WTC11 (cell line): ENCODE measurements at regions not wholly inside any gene's neighbourhood (a gene's known extent, or its start where the extent isn't known, plus 50 kb on each side); places are given as distances from the start of the nearest gene placed in this dataset.

Experiments
- ATAC-seq: fragments of 200-7000 bp; cut with Tn5 transposase; 2 replicates; pipeline ENCODE4 v1.10.0; 2021; ENCODE audit warnings: mild to moderate bottlenecking, moderate library complexity
- CTCF ChIA-PET: fragments of 300-600 bp; sonication (Branson Sonifier 250); formaldehyde crosslinking; loops from one replicate; lab custom pipeline; 2021; ENCODE audit warnings: antibody characterized with exemption; lab: Charles Lee
- POLR2A ChIA-PET: fragments of 350-600 bp; sonication (Branson Sonifier 250); formaldehyde crosslinking; loops from one replicate; lab custom pipeline; 2021; ENCODE audit warnings: antibody characterized with exemption; lab: Charles Lee
- DNase-seq: peaks from one replicate; pipeline ENCODE4 v3.0.0; 2021; ENCODE audit warnings: low spot score
- H3K27ac Mint-ChIP-seq: 2 replicates; pipeline ENCODE4 v1.8.0; 2021; ENCODE audit warnings: mixed read lengths
- H3K27me3 Mint-ChIP-seq: 2 replicates; pipeline ENCODE4 v1.8.0; 2021; ENCODE audit warnings: low read depth, mild to moderate bottlenecking, moderate library complexity, mixed read lengths
- H3K36me3 Mint-ChIP-seq: 2 replicates; pipeline ENCODE4 v1.8.0; 2021; ENCODE audit warnings: mixed read lengths
- H3K4me1 Mint-ChIP-seq: 2 replicates; pipeline ENCODE4 v1.8.0; 2022; ENCODE audit warnings: mixed read lengths
- H3K4me3 Mint-ChIP-seq: 2 replicates; pipeline ENCODE4 v1.8.0; 2021; ENCODE audit warnings: mild to moderate bottlenecking, moderate library complexity, mixed read lengths
- H3K9me3 Mint-ChIP-seq: 2 replicates; pipeline ENCODE4 v1.8.0; 2021; ENCODE audit warnings: mixed read lengths
- AR ChIP-seq: fragments of 250-450 bp; sonication (Bioruptor Pico); IDR thresholded peaks from 2 replicates; pipeline ENCODE4 v1.9.0; 2021; ENCODE audit warnings: mild to moderate bottlenecking
- CBFB ChIP-seq: sonication (generic); formaldehyde crosslinking; IDR thresholded peaks from 2 replicates; pipeline ENCODE4 v1.8.1; 2022; ENCODE audit warnings: mild to moderate bottlenecking, low read depth, missing genetic modification reagents
- CREM ChIP-seq: sonication (generic); formaldehyde crosslinking; IDR thresholded peaks from 2 replicates; pipeline ENCODE4 v1.8.1; 2022; ENCODE audit warnings: mild to moderate bottlenecking, missing genetic modification reagents, moderate library complexity
- E2F1 ChIP-seq: sonication (generic); formaldehyde crosslinking; IDR thresholded peaks from 2 replicates; pipeline ENCODE4 v1.8.0; 2022; ENCODE audit warnings: mild to moderate bottlenecking, missing genetic modification reagents
- ELF4 ChIP-seq: sonication (generic); formaldehyde crosslinking; IDR thresholded peaks from 2 replicates; pipeline ENCODE4 v1.8.1; 2022; ENCODE audit warnings: low read depth, mild to moderate bottlenecking, moderate library complexity, missing genetic modification reagents
- FOXK1 ChIP-seq: sonication (generic); formaldehyde crosslinking; IDR thresholded peaks from 2 replicates; pipeline ENCODE4 v1.8.0; 2022; ENCODE audit warnings: mild to moderate bottlenecking, moderate library complexity, missing genetic modification reagents
- HMGA2 ChIP-seq: fragments of 250-450 bp; sonication (Bioruptor Pico); IDR thresholded peaks from 2 replicates; pipeline ENCODE4 v1.4.0; 2021; ENCODE audit warnings: mild to moderate bottlenecking, moderate library complexity
- JUN ChIP-seq: sonication (generic); formaldehyde crosslinking; IDR thresholded peaks from 2 replicates; pipeline ENCODE4 v1.8.0; 2023; ENCODE audit warnings: mild to moderate bottlenecking, missing genetic modification reagents
- MLX ChIP-seq: sonication (generic); formaldehyde crosslinking; IDR thresholded peaks from 2 replicates; pipeline ENCODE4 v1.8.1; 2023; ENCODE audit warnings: mild to moderate bottlenecking, missing genetic modification reagents, moderate library complexity
- MXD4 ChIP-seq: fragments of 250-450 bp; sonication (Bioruptor Pico); IDR thresholded peaks from 2 replicates; pipeline ENCODE4 v1.8.0; 2021; ENCODE audit warnings: mild to moderate bottlenecking, moderate library complexity, borderline replicate concordance
- NFATC4 ChIP-seq: fragments of 250-450 bp; sonication (Bioruptor Pico); IDR thresholded peaks from 2 replicates; pipeline ENCODE4 v1.9.0; 2021; ENCODE audit warnings: mild to moderate bottlenecking
- NR3C1 ChIP-seq: sonication (generic); formaldehyde crosslinking; conservative IDR thresholded peaks from 2 replicates; pipeline ENCODE4 v1.8.1; 2023; ENCODE audit warnings: low read depth, mild to moderate bottlenecking, missing genetic modification reagents
- PREB ChIP-seq: sonication (generic); formaldehyde crosslinking; IDR thresholded peaks from 2 replicates; pipeline ENCODE4 v1.8.1; 2022; ENCODE audit warnings: mild to moderate bottlenecking, missing genetic modification reagents, moderate library complexity, borderline replicate concordance
- PRRX2 ChIP-seq: fragments of 250-450 bp; sonication (Bioruptor Pico); IDR thresholded peaks from 2 replicates; pipeline ENCODE4 v1.8.0; 2021; ENCODE audit warnings: mild to moderate bottlenecking
- TCF7 ChIP-seq: sonication (generic); formaldehyde crosslinking; IDR thresholded peaks from 2 replicates; pipeline ENCODE4 v1.8.0; 2022; ENCODE audit warnings: mild to moderate bottlenecking, low read depth, missing genetic modification reagents, moderate library complexity
- TEAD4 ChIP-seq: sonication (generic); formaldehyde crosslinking; IDR thresholded peaks from 2 replicates; pipeline ENCODE4 v1.8.0; 2022; ENCODE audit warnings: mild to moderate bottlenecking, missing genetic modification reagents
- ZBTB43 ChIP-seq: sonication (generic); formaldehyde crosslinking; IDR thresholded peaks from 2 replicates; pipeline ENCODE4 v1.8.1; 2023; ENCODE audit warnings: mild to moderate bottlenecking, missing genetic modification reagents
- ZNF121 ChIP-seq: sonication (generic); formaldehyde crosslinking; IDR thresholded peaks from 2 replicates; pipeline ENCODE4 v1.8.0; 2023; ENCODE audit warnings: missing genetic modification reagents
- ZNF232 ChIP-seq: sonication (generic); formaldehyde crosslinking; IDR thresholded peaks from 2 replicates; pipeline ENCODE4 v1.8.0; 2022; ENCODE audit warnings: mild to moderate bottlenecking, missing genetic modification reagents
- ZNF317 ChIP-seq: sonication (generic); formaldehyde crosslinking; IDR thresholded peaks from 2 replicates; pipeline ENCODE4 v1.8.1; 2023; ENCODE audit warnings: low read depth, mild to moderate bottlenecking, moderate library complexity, missing genetic modification reagents, borderline replicate concordance
- TF ChIP-seq, protein P1 (sequence below): fragments of 250-450 bp; sonication (Bioruptor Pico); IDR thresholded peaks from 2 replicates; pipeline ENCODE4 v2.1.2; 2022; ENCODE audit warnings: mild to moderate bottlenecking, moderate library complexity
- TF ChIP-seq, protein P2 (sequence below): sonication (generic); formaldehyde crosslinking; IDR thresholded peaks from 2 replicates; pipeline ENCODE4 v1.8.1; 2022; ENCODE audit warnings: mild to moderate bottlenecking, moderate library complexity, missing genetic modification reagents
- TF ChIP-seq, protein P3 (sequence below): sonication (generic); formaldehyde crosslinking; IDR thresholded peaks from 2 replicates; pipeline ENCODE4 v1.8.0; 2022; ENCODE audit warnings: mild to moderate bottlenecking, missing genetic modification reagents
- TF ChIP-seq, protein P4 (sequence below): fragments of 250-450 bp; sonication (Bioruptor Pico); IDR thresholded peaks from 2 replicates; pipeline ENCODE4 v1.9.0; 2021; ENCODE audit warnings: mild to moderate bottlenecking, borderline replicate concordance

DNA sequence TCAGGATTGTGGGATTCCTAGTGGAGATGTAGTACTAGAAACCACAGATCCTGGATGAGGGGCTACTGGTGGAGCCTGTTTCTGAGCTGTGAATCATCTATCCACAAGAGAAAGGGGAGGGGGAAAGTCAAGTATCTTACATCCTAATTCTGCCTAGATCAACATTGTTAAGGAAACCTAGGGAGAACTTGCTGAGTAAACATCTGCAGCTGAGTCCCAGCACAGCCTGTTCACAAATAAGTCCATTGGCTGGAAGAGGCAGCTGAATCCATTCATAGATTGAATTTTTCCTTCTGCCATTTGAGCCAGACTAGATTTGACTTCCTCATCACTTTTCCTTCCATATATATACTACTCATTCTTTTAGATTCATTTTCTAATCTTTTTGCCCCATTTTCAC is 460.5 kb downstream of the TUSC7 start (continued):
- TF ChIP-seq ZBTB43 (CRISPR knock-in tag) (no peak), TEAD4 (CRISPR knock-in tag) (no peak), AR (CRISPR knock-in tag) (no peak), CREM (CRISPR knock-in tag) (no peak), MLX (CRISPR knock-in tag) (no peak), FOXK1 (CRISPR knock-in tag) (no peak), NR3C1 (no peak), PRRX2 (CRISPR knock-in tag) (no peak), HMGA2 (CRISPR knock-in tag) (no peak), ELF4 (CRISPR knock-in tag) (no peak)
- TF ChIP-seq, protein P1, sequence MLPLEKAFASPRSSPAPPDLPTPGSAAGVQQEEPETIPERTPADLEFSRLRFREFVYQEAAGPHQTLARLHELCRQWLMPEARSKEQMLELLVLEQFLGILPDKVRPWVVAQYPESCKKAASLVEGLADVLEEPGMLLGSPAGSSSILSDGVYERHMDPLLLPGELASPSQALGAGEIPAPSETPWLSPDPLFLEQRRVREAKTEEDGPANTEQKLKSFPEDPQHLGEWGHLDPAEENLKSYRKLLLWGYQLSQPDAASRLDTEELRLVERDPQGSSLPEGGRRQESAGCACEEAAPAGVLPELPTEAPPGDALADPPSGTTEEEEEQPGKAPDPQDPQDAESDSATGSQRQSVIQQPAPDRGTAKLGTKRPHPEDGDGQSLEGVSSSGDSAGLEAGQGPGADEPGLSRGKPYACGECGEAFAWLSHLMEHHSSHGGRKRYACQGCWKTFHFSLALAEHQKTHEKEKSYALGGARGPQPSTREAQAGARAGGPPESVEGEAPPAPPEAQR (CRISPR knock-in tag): no peak
- TF ChIP-seq, protein P2, sequence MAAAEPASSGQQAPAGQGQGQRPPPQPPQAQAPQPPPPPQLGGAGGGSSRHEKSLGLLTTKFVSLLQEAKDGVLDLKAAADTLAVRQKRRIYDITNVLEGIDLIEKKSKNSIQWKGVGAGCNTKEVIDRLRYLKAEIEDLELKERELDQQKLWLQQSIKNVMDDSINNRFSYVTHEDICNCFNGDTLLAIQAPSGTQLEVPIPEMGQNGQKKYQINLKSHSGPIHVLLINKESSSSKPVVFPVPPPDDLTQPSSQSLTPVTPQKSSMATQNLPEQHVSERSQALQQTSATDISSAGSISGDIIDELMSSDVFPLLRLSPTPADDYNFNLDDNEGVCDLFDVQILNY: no peak

DNA sequence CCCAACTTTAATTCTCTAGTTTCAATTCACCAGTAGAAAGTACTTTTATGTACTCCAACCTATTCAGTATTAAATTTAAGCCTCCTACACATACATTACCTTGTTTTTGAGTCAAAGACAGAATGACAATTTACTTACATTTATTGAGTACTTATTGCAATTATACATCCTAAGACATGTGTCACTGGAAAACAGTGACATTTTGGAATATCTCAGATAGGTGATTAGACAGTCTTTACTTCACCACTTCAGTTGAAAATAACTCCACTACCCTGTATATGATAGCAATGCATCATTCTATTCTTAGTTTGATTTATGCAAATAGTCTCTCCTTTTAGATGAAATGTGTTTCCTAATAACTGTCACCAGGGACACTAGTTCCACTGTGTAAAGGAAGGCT is 461.5 kb downstream of the TUSC7 start:
- Mint-ChIP-seq H3K36me3 (no peaks in the 10 kb centered on the region), H3K27ac (no peak overlapping the region), H3K4me1 (peaks cover 8% of the 10 kb centered on the region), H3K9me3 (no peaks in the 10 kb centered on the region), H3K27me3 (no peaks in the 10 kb centered on the region), H3K4me3 (no peak overlapping the region)
- ChIA-PET POLR2A (no interaction called here), CTCF (no interaction called here)
- DNase-seq: no peak
- ATAC-seq: no peak
- no peak for TF ChIP-seq JUN
- no peak for TF ChIP-seq NFATC4 (CRISPR knock-in tag)
- TF ChIP-seq PREB (CRISPR knock-in tag): no peak
- TF ChIP-seq E2F1 (CRISPR knock-in tag): no peak
- no peak for TF ChIP-seq ZNF317 (CRISPR knock-in tag)
- no peak for TF ChIP-seq TCF7 (CRISPR knock-in tag)
- TF ChIP-seq CBFB (CRISPR knock-in tag): no peak
- TF ChIP-seq, protein P3, sequence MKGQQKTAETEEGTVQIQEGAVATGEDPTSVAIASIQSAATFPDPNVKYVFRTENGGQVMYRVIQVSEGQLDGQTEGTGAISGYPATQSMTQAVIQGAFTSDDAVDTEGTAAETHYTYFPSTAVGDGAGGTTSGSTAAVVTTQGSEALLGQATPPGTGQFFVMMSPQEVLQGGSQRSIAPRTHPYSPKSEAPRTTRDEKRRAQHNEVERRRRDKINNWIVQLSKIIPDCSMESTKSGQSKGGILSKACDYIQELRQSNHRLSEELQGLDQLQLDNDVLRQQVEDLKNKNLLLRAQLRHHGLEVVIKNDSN (CRISPR knock-in tag): no peak
- TF ChIP-seq, protein P4, sequence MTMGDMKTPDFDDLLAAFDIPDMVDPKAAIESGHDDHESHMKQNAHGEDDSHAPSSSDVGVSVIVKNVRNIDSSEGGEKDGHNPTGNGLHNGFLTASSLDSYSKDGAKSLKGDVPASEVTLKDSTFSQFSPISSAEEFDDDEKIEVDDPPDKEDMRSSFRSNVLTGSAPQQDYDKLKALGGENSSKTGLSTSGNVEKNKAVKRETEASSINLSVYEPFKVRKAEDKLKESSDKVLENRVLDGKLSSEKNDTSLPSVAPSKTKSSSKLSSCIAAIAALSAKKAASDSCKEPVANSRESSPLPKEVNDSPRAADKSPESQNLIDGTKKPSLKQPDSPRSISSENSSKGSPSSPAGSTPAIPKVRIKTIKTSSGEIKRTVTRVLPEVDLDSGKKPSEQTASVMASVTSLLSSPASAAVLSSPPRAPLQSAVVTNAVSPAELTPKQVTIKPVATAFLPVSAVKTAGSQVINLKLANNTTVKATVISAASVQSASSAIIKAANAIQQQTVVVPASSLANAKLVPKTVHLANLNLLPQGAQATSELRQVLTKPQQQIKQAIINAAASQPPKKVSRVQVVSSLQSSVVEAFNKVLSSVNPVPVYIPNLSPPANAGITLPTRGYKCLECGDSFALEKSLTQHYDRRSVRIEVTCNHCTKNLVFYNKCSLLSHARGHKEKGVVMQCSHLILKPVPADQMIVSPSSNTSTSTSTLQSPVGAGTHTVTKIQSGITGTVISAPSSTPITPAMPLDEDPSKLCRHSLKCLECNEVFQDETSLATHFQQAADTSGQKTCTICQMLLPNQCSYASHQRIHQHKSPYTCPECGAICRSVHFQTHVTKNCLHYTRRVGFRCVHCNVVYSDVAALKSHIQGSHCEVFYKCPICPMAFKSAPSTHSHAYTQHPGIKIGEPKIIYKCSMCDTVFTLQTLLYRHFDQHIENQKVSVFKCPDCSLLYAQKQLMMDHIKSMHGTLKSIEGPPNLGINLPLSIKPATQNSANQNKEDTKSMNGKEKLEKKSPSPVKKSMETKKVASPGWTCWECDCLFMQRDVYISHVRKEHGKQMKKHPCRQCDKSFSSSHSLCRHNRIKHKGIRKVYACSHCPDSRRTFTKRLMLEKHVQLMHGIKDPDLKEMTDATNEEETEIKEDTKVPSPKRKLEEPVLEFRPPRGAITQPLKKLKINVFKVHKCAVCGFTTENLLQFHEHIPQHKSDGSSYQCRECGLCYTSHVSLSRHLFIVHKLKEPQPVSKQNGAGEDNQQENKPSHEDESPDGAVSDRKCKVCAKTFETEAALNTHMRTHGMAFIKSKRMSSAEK: no peak
- TF ChIP-seq ZNF121 (CRISPR knock-in tag): no peak
- TF ChIP-seq MXD4 (CRISPR knock-in tag): no peak
- no peak for TF ChIP-seq ZNF232 (CRISPR knock-in tag)
